RPMI8226 (cell line): ENCODE measurements at regions not wholly inside any gene's neighbourhood (a gene's known extent, or its start where the extent isn't known, plus 50 kb on each side); places are given as distances from the start of the nearest gene placed in this dataset.
"Not testable (repeated sequence)": the region's sequence is repeated elsewhere in the genome, so short reads cannot be mapped to it uniquely, and the experiment has no call there.

Experiments used
- DNase-seq: peaks from one replicate; pipeline ENCODE4 v3.0.0-alpha.2; 2015

DNA sequence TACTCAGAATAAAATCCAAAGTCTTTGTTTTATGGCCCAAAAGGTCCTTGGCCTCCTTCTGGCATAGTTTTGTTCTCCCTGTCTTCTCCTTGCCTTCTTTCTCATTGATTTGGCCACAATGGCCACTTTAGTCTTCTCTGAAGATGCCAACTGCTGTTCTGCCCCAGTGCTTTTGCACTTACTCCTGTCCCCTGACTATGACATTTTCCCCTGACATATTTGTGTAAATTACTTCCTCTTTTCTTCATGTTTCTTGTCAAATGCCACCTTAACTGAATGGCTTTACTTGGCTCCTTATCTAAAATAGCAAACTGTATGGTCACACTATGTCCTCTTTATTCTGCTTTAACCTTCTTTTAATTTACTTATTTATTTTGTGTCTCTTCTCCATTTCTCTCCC lies 484.7 kb upstream of the ARRDC3 start:
- DNase-seq: no peak

DNA sequence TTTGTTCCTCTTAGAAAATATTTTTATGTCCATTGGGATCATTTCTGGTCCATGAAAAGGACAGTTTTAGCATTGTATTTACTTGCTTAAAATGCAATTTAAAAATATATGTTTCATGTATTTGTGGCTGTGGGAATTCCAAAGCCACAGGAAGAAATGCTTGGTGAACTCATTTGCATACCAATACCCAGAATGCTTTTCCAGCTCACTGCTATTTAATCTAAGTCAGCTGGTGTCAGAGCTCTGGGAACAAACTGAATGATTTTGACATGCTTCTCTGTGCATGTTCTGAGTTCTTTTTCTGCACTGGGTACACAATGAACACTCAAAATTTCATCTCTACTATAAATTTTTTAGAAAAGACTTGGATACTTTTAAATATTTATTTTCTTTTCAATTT lies 482.8 kb upstream of the ARRDC3 start:
- DNase-seq: no peak

DNA sequence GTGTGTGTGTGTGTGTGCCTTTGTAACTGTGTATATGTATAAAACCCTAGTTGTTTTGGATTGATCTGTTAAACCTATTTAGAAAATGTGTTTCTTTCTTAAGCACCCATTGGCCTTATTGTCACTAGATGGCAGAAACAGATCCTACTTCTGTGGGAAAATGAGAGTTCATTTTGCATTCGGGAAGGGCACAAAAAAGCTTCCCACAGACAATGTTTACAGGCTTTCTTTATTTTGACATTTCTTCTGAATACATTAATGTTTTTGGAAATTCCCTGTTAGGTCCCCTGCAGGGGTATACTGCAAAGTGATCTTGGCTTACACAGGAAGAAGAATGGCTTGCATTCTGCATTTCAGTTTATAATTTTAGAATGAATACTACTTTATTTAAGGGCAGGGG lies 481.8 kb upstream of the ARRDC3 start:
- DNase-seq: no peak

GRCh38 chr5:91851670-91852069 lies 468.6 kb upstream of the ARRDC3 start:
- DNase-seq: no peak

GRCh38 chr5:91850031-91850430 lies 466.9 kb upstream of the ARRDC3 start:
- DNase-seq: no peak

GRCh38 chr5:91849069-91849468 lies 466.0 kb upstream of the ARRDC3 start:
- no peak for DNase-seq

GRCh38 chr5:91848453-91848852 lies 465.3 kb upstream of the ARRDC3 start:
- no peak for DNase-seq

GRCh38 chr5:91841423-91841822 lies 458.3 kb upstream of the ARRDC3 start:
- DNase-seq: no peak

DNA sequence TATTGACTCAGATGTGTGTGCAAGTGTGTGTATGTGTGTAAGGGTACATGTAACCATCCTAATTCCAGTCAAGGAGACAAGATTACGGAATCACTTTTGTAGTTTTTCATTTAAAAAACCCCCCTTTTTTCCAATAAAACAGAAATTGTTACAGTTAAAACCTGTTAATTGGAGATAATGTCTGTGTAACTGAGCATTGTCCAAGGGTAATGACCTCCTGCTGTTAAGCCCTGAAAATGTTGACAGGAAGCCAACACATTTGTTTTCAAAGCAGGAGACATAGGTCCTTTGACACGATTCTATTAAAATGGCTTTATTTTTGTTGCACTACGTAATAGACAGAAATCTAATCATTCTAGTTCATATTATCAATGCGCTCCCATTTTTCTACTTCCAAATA lies 457.3 kb upstream of the ARRDC3 start:
- DNase-seq: no peak

- DNase-seq: no peak
Observed at GRCh38 chr5:91839721-91840120, 456.6 kb upstream of the ARRDC3 start.

DNA sequence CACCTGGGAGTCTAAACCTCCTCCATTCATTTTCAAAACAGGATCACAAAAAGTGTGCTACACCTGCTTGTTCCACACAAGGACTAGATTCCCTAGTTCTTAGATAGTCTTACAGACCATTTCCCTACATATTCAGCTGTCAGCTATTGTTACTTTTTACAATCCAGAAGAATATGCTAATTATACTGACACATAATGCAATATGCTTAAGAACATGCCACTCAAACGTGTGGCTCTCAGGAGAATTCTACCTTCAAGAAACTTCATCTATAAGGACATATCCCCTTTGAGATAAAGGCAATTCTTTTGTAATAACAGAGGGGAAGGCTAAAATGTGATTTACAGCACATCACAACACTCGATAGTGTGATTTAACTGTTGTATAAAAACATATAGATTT lies 456.1 kb upstream of the ARRDC3 start:
- DNase-seq: no peak

DNA sequence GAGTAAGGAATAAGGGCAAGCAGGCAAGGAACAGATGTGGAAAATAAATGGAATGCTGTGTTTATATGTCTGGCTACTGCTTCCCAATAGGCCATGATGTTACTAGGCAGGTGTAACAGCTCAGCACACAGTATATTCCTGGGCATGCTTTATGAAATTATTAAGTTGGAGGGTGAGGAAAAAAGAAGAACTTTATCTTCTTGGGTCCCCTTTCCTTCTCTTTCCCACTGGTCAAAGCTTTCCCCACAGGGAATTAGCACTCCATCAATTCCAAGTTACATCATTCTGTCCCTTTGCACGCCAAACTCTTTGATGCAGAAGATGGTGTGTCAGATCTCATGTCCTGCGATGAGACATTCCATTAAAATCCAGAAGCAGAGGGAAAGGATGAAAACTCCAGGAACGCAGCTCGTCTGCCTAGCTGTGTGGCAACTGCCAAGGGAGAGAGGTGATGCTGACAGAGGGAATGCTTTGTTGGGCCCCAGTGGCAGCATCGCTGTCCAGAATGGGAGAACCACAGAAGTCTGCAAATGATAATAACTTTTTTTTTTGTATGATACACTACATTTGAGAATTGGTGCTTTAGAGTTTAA lies 447.3 kb upstream of the ARRDC3 start:
- DNase-seq: no peak

DNA sequence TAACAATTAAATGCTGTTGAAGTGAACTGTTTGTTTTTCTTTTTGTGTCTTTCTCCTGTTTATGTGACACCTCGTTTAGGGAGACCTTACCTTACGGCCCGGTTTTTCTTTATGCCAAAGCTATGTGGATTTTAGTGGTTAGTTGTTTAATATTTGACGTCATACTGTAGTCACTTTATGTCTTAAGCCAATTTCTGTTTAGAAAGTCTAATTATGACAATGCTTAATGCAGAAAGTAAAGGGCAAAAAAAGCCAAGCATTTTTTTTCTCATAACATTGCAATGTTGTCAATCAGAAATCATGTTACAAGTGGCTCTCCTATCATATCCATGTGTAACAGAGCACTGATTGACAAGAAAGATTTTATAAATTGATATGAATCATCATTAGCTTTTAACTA lies 442.5 kb upstream of the ARRDC3 start:
- DNase-seq: no peak

GRCh38 chr5:91824406-91824805 lies 441.3 kb upstream of the ARRDC3 start:
- DNase-seq: no peak

DNA sequence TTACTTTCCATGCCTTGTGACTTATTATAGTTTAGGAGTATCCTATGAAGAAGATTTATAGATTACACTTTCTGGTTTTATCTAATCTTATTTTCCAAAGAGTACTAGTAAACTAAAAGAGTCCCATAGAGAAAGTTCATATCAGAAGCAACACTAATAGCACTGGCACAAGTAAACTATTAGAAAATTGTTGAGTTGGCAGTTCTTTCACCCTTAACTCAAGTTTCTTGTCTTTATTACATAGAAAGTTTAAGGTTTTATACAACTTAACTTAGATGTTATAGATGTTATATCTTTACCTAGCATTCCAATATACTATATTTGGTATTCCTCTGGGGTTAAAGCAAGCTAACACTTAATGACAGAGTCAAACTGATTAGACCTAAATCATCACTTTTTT lies 437.8 kb upstream of the ARRDC3 start:
- DNase-seq: no peak

DNA sequence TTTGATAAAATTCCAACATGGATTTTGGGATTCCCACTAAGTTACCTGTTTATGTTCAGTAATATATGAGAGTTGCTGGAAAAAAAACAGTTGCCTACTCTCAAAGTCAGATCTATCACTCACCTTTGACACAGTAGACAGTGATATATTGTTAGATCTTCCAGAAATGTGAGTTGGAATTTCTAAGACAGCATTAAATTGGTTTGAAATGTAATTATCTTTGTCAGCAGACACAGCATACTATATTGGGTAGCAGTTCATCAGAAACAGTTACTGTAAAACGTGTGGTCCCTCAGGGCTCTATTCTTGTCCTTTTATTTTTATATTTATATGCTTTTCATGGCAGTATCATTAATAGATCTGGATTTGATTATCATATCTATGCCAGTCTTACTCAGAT lies 433.6 kb upstream of the ARRDC3 start:
- no peak for DNase-seq

- no peak for DNase-seq
Observed at GRCh38 chr5:91797576-91797975, 414.5 kb upstream of the ARRDC3 start.

DNA sequence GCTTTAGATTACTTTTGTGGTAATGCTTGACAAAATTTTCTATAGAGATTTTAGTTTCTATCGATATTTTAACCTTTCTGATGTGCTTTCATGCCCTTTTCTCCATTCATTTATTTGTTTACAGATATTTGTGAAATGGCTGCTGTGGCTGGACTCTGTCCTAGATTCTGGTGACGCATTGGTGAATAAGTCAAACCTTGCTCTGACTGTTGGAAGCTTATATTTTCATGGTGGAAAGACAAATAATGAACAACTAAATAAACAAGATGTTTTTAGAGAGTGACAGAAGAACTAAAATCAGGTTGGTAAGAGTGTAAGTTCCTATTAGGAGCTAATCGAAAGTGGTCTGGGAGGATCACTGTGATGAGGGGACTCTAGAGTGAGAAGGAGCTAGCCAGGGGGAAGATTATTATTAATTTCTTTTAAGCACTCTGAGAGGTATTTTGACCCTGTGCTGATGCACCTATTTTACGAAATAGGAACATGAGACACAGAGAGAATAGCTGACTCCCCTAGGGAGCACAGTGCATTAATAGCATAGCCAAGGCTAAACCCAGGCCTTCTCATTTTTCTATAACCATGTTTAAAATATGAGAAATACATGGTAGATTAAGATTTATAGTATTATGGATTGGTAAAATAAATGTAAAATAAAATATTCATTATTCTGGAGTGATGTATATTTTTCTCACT lies 411.9 kb upstream of the ARRDC3 start:
- DNase-seq: no peak

DNA sequence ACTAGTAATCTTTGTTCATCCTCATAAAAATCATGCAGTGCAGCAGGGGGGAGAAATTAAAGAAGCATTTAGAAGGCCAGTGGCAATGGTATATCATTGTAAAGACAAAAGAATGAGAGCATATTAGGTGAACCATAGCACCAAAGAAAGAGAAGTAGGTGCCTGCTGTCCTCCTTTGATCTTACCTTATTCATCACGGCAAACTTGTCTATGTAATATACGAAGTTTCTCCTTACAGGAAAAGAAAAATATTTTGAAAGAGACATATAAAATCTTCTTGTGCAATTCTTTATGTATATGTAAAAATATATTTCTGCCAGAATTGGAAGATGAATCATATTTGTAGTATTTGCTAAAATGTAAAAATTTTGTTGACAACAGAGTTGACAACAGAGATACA lies 411.3 kb upstream of the ARRDC3 start:
- DNase-seq: no peak

DNA sequence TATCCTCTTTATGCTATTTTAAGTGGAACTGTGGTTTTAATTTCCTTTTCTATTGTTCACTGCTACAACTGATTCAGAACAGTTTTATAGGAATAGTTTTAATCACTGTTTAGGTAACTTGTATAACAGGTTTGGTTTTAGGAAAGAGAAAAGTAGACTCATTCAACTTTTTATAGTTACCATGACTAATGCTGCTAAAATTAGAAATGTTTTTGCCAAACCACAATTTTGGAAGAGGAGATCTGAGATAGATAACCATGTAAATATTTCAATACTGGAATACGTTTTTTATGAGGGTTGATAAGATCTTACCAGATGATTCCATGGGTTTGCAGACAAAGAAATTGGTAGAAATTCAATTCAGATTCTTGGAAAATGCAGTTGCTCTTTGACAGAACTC lies 404.6 kb upstream of the ARRDC3 start:
- DNase-seq: no peak

DNA sequence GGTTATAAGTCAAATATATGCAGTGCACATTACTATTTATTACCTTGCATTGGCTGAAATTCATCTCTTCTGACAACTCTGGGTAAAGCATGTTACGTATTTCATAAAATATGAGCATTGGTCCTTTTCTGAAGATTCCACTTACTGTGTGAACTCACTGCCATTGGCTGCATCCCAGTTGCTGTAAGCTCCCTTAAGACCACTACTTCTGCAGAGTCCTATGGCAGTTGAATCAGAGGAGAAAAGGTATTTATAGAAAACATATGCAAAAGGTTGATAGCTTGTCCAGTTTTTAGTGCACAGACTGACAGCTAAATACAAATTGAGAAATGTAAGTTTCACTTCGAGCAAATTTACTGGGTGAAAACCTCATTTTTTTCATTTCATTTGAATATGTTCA lies 394.6 kb upstream of the ARRDC3 start:
- no peak for DNase-seq

DNA sequence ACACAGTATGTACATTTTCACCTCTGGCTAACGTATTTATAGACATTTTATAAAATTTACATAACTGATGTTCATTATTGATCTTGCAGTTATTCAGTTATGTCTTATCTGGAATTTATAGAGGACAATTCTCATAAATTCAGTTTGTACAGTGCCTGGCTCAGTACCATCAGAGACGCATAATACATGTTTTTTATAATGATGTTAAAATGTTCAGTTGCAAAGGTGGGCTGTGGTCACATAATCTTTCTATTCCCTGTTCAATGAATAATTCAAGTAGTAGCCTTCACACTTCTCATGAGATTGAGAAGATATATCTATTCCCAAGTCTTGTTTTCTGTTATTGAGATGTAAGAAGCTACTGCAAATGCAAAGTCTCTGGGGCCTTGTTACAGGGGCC lies 393.1 kb upstream of the ARRDC3 start:
- DNase-seq: no peak

- no peak for DNase-seq
Observed at GRCh38 chr5:91770400-91770799, 387.3 kb upstream of the ARRDC3 start.

GRCh38 chr5:91757383-91757782 lies 374.3 kb upstream of the ARRDC3 start:
- DNase-seq: not testable (repeated sequence)

GRCh38 chr5:91754990-91755389 lies 371.9 kb upstream of the ARRDC3 start:
- no peak for DNase-seq
